ENCODE measurements at regions not wholly inside any gene's neighbourhood (a gene's known extent, or its start where the extent isn't known, plus 50 kb on each side); places are given as distances from the start of the nearest gene placed in this dataset.

DNA sequence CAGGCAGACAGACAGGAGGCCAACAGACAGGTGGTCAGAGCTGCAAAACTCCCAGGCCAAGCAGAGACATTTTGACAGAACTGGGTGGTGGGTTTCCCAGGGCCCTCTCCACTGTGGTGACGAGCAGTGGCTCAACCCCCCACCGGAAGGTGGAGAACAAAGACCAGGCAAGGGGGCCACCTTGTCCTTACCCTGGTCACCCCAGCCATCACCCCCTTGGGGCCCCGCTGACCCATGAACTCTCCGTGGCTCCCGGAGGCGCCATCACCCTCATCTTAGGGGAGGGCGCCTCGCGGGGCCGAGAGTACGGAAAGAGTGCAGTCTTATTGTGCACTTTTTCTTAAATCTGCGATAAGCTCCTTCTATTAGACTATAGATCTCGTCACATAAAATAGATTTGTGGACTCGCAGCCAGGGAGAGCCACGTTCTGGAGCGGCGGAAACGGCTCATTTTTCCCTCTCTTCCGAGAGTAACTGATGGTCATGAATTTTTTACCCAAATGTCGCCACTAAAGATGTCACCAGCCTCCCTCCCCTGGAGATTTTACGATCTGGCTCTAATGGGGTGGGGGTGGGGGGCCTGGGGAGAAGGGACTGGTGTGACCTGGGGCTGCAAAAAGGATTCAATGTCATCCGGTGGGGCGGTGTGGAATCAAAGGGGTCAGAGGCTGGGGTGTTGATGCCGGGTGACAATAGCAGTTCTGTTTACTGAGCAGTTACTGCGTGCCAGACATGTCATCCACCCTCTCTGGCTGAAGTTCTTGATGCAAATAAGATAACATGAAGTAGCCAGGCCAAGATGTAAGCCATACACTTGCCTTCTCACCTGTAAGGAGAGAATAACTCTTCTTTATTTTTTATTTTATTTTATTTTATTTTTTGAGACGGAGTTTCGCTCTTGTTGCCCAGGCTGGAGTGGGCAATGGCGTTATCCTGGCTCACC lies 71.1 kb upstream of the MYL10 start:
- no peak for TF ChIP-seq EP300 (IDR thresholded peaks at IDR 0.05)
- no peak for TF ChIP-seq CTCF (IDR thresholded peaks at IDR 0.05)
- no peak for TF ChIP-seq POLR2A (IDR thresholded peaks at IDR 0.05; ENCODE audit: low read depth)
- TF ChIP-seq POLR2AphosphoS5 (IDR thresholded peaks at IDR 0.05), result no peak

Measured in esophagus muscularis mucosa (tissue), 4 donors.